Calu3 (cell line): ENCODE measurements at regions not wholly inside any gene's neighbourhood (a gene's known extent, or its start where the extent isn't known, plus 50 kb on each side); places are given as distances from the start of the nearest gene placed in this dataset.

Source experiments
- BruUV-seq: library from RNA; stranded (reverse); fragments of 400-500 nt; replicated peaks from 2 replicates; lab custom pipeline; 2021; lab: Mats Ljungman, UMichigan
- CTCF ChIA-PET: fragments of 300-600 bp; sonication (Branson Sonifier 250); formaldehyde crosslinking; loops from one replicate; lab custom pipeline; 2022; ENCODE audit warnings: antibody characterized with exemption; lab: Charles Lee
- DNase-seq: peaks from one replicate; pipeline ENCODE4 v3.0.0; 2022
- H3K27ac Mint-ChIP-seq: one replicate; pipeline ENCODE4 v1.8.0; 2022; ENCODE audit warnings: mixed read lengths; ENCODE audit not compliant: unreplicated experiment
- H3K27me3 Mint-ChIP-seq: one replicate; pipeline ENCODE4 v1.8.0; 2022; ENCODE audit warnings: mixed read lengths; ENCODE audit not compliant: unreplicated experiment
- H3K36me3 Mint-ChIP-seq: one replicate; pipeline ENCODE4 v1.8.0; 2022; ENCODE audit warnings: mild to moderate bottlenecking, moderate library complexity, mixed read lengths; ENCODE audit not compliant: insufficient read depth, unreplicated experiment
- H3K4me1 Mint-ChIP-seq: one replicate; pipeline ENCODE4 v1.8.0; 2022; ENCODE audit warnings: mild to moderate bottlenecking, low read depth, mixed read lengths; ENCODE audit not compliant: unreplicated experiment
- H3K4me3 Mint-ChIP-seq: one replicate; pipeline ENCODE4 v1.8.0; 2022; ENCODE audit warnings: mild to moderate bottlenecking, low read depth, moderate library complexity, mixed read lengths; ENCODE audit not compliant: unreplicated experiment
- H3K9me3 Mint-ChIP-seq: one replicate; pipeline ENCODE4 v1.8.0; 2022; ENCODE audit warnings: low read depth, mixed read lengths; ENCODE audit not compliant: unreplicated experiment
- intact Hi-C: fragments of 100-400 bp; cut with micrococcal nuclease; formaldehyde crosslinking; loops from one replicate; pipeline ENCODE4 v1.10.0; 2022; ENCODE audit not compliant: unreplicated experiment
- TF ChIP-seq, protein P1 (sequence below): fragments of 200-600 bp; IDR thresholded peaks from one replicate; pipeline ENCODE4 v1.8.0; 2022; ENCODE audit warnings: antibody characterized with exemption; ENCODE audit not compliant: unreplicated experiment

DNA sequence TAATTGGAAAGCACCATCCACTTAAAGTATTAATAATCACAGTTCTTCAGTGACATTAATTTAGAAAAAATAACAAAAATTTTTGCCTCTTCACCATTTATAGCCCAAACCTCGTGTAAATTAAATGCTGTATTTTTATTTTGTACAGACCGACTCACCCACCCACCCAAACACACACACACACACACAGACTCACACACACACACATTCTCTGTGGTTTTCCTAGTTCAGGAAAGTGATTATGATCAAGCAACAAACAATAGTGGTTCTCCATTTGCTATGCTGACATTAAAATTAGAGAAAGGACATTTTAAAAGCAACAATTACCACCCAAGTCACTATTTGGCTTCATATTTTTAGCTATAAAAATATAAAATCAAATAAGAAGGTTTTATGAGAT, 112.5 kb upstream of the FLRT2 start:
- BruUV-seq = no TSS peak
- CTCF ChIA-PET = no interaction called here

DNA sequence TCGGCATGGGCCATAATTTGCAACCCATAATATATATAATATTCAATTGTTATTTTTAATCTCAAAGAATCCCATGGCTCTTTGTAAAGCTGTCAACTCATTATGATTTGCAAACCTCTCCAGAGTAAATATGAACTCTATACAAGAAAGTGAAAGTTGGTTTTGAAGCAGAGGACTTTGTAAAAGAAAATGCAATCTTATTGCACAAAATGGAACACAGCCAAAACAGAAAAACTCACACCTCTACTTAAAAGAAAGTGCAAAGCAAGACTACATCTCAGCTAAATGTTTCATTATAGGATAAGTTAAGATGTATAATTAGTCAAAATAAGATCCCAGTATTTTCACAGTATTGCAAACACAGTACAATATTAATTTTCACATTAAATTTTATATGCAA, 111.2 kb upstream of the FLRT2 start:
- H3K27ac Mint-ChIP-seq = no peak overlapping the region
- H3K9me3 Mint-ChIP-seq = peaks cover 16% of the 10 kb centered on the region
- no peaks in the 10 kb centered on the region for H3K27me3 Mint-ChIP-seq
- H3K36me3 Mint-ChIP-seq = peaks cover 5% of the 10 kb centered on the region
- no peak for DNase-seq
- TF ChIP-seq, protein P1, sequence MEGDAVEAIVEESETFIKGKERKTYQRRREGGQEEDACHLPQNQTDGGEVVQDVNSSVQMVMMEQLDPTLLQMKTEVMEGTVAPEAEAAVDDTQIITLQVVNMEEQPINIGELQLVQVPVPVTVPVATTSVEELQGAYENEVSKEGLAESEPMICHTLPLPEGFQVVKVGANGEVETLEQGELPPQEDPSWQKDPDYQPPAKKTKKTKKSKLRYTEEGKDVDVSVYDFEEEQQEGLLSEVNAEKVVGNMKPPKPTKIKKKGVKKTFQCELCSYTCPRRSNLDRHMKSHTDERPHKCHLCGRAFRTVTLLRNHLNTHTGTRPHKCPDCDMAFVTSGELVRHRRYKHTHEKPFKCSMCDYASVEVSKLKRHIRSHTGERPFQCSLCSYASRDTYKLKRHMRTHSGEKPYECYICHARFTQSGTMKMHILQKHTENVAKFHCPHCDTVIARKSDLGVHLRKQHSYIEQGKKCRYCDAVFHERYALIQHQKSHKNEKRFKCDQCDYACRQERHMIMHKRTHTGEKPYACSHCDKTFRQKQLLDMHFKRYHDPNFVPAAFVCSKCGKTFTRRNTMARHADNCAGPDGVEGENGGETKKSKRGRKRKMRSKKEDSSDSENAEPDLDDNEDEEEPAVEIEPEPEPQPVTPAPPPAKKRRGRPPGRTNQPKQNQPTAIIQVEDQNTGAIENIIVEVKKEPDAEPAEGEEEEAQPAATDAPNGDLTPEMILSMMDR = no peak
- no TSS peak for BruUV-seq
- H3K4me3 Mint-ChIP-seq = no peak overlapping the region
- H3K4me1 Mint-ChIP-seq = peaks cover 7% of the 10 kb centered on the region
- CTCF ChIA-PET = no interaction called here
- intact Hi-C loops = no loop called here

More for the DNA sequence above, 112.5 kb upstream of the FLRT2 start:
- Mint-ChIP-seq H3K4me1 (peaks cover 7% of the 10 kb centered on the region), H3K36me3 (peaks cover 5% of the 10 kb centered on the region), H3K27me3 (no peaks in the 10 kb centered on the region), H3K9me3 (peaks cover 11% of the 10 kb centered on the region), H3K27ac (no peak overlapping the region), H3K4me3 (no peak overlapping the region)
- TF ChIP-seq, protein P1 = no peak
- intact Hi-C loops = no loop called here
- no peak for DNase-seq

DNA sequence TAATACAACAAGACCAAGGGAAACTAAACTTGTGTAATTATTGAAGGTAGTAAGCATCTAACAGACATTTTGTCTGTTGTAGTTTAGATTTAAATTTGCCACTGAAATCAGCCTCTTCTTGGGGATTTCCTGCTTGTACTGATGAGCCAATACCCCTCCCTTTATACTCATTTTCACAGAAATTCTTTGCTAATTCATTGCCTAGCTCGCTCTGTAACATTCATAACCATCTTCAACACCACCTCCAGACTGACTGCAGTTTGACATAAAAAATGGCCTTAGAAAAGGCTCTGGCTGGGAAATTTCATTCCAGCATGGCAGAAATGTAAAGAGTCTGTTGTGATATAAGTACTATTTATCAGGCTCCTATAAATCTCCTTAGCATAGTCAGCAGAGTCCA, 109.7 kb upstream of the FLRT2 start:
- no peak overlapping the region for H3K27ac Mint-ChIP-seq
- no peaks in the 10 kb centered on the region for H3K27me3 Mint-ChIP-seq
- no TSS peak for BruUV-seq
- H3K36me3 Mint-ChIP-seq = peaks cover 5% of the 10 kb centered on the region
- TF ChIP-seq, protein P1 = no peak
- H3K4me1 Mint-ChIP-seq = peaks cover 3% of the 10 kb centered on the region
- no peak overlapping the region for H3K4me3 Mint-ChIP-seq
- CTCF ChIA-PET = no interaction called here
- intact Hi-C loops = no loop called here
- DNase-seq = no peak
- H3K9me3 Mint-ChIP-seq = peaks cover 11% of the 10 kb centered on the region

DNA sequence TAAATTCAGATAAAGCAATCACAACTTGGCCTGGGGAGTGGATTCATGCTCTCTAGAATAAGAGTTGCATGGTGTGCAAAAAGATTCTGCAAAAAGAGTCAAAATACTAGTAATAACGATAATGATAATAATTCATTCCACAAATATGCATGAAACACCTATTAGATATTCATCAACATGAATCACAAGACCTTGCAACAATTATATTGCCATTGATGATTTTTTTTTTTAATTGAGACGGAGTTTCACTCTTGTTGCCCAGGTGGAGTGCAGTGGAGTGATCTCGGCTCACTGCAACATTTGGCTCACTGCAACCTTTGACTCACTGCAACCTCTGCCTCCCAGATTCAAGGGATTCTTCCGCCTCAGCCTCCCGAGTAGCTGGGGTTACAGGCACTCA, 109.2 kb upstream of the FLRT2 start:
- peaks cover 5% of the 10 kb centered on the region for H3K36me3 Mint-ChIP-seq
- no TSS peak for BruUV-seq
- H3K4me1 Mint-ChIP-seq = no peaks in the 10 kb centered on the region
- H3K27me3 Mint-ChIP-seq = no peaks in the 10 kb centered on the region
- peaks cover 10% of the 10 kb centered on the region for H3K9me3 Mint-ChIP-seq
- intact Hi-C loops = no loop called here
- H3K27ac Mint-ChIP-seq = no peak overlapping the region
- DNase-seq = no peak
- no peak overlapping the region for H3K4me3 Mint-ChIP-seq
- TF ChIP-seq, protein P1 = no peak
- CTCF ChIA-PET = no interaction called here
